ENCODE measurements at regions not wholly inside any gene's neighbourhood (a gene's known extent, or its start where the extent isn't known, plus 50 kb on each side); places are given as distances from the start of the nearest gene placed in this dataset.
"Not testable (repeated sequence)": the region's sequence is repeated elsewhere in the genome, so short reads cannot be mapped to it uniquely, and the experiment has no call there.

GRCh38 chr1:185681034-185681633, 53.1 kb upstream of the HMCN1 start:
- no peak for DNase-seq (ENCODE audit: low spot score)

DNA sequence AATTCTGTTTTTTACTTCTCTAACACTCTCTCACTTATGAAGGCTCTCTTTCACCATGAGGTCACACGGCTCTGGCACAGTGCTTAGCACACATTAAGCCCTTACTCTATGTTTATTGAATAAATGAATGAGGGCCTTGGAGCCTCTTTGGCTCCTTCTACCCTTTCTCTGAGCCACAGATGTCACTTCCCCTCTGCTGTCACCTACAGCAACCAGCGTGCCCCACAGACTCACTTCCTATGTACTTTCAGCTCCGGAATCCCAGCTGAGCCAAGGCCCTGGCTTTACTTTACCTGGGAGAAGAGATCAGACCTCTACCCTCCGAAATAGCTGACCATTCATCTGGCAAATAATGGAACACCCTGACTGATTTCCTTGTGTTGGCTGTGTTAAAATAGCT, 53.7 kb upstream of the HMCN1 start:
- DNase-seq (ENCODE audit: low spot score): no peak

- DNase-seq (ENCODE audit: low spot score): no peak
These were observed 55.0 kb upstream of the HMCN1 start for GRCh38 chr1:185679220-185679619.

DNA sequence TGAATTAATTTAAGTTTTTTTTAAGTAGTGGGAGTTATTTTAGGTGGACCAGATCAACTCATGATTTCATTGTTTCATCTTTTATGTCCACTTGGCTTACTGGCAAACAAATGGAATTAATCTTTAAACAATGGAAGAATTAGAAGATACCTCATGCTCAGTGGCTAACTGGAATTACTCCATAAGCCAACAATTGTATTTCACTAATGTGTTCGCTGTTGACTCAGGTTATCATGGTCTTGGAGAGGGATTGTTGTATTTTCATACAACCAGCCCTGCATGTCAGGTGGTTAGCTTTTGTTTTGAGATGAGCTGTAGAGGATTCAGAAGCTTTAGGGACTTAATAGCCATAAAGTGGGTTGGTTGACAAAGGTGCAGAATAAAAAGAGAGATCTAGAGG, 57.2 kb upstream of the HMCN1 start:
- no peak for DNase-seq (ENCODE audit: low spot score)

- DNase-seq (ENCODE audit: low spot score): no peak
These were observed 60.0 kb upstream of the HMCN1 start for GRCh38 chr1:185674201-185674600.

- DNase-seq (ENCODE audit: low spot score): no peak
These were observed 61.4 kb upstream of the HMCN1 start for GRCh38 chr1:185672719-185673360.

DNA sequence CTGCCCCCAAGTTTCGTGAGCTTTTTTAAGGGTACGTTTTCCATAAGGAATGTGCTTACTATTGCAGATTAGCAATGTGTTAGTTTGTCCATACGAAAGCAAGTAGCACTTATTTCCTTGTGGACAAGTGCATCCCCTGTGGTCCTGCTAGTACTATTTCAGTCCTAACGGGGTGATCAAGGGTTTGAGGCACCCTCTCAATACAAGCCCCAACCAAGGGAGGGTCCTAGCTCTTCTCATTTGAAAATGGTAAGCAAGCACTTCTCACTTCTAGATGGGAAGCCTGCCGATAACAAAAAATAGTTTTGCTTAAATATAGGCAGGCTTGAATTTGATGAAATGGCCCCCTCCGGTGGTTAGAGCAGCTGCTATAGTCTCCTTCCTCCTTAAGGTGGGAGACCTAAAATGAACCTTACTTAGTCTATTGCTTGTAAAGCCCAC, 64.0 kb upstream of the HMCN1 start:
- no peak for DNase-seq (ENCODE audit: low spot score)

GRCh38 chr1:185668013-185668412, 66.2 kb upstream of the HMCN1 start:
- DNase-seq (ENCODE audit: low spot score): no peak

- no peak for DNase-seq (ENCODE audit: low spot score)
These were observed 67.6 kb upstream of the HMCN1 start for GRCh38 chr1:185666582-185666981.

- no peak for DNase-seq (ENCODE audit: low spot score)
These were observed 70.4 kb upstream of the HMCN1 start for GRCh38 chr1:185663771-185664296.

DNA sequence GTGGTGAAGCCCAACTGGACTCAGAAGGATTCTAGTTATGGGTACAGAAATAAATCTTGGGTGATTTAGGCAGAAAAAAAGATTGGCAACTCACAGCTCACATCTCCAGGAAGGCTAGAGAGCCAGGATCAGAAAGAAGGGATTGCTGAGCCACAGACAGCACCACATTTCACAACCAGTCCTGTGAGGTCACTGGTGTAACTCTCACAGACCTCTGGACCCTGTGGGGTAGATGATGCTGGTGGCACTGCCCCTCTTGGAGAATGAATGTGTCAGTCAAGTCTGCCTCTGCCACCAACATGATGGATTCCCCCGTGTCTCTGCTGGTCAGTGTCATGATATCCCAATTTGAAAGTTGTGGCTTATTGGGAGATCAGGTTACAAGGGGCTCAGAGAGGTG, 70.9 kb upstream of the HMCN1 start:
- no peak for DNase-seq (ENCODE audit: low spot score)

DNA sequence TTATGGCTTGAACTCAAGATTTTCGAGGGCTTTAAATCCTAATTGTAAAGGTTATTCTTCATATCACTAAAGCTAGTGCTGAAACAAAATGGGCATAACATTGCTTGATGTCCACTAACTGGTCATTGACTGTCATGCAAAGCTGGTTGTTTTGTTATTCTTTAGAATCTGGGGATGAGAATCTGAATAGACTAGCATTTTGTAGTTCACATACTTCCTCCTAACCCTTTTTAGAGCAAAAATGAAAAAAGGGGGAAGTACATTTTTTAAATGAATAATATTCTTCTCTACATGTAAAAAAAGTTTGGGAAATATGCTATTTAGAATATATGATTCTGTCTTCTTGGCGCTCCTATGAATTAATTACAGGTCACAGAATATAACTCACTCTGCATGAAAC, 72.2 kb upstream of the HMCN1 start:
- no peak for DNase-seq (ENCODE audit: low spot score)

- DNase-seq (ENCODE audit: low spot score): no peak
These were observed 77.5 kb upstream of the HMCN1 start for GRCh38 chr1:185656663-185657062.

- no peak for DNase-seq (ENCODE audit: low spot score)
These were observed 79.3 kb upstream of the HMCN1 start for GRCh38 chr1:185654952-185655314.

DNA sequence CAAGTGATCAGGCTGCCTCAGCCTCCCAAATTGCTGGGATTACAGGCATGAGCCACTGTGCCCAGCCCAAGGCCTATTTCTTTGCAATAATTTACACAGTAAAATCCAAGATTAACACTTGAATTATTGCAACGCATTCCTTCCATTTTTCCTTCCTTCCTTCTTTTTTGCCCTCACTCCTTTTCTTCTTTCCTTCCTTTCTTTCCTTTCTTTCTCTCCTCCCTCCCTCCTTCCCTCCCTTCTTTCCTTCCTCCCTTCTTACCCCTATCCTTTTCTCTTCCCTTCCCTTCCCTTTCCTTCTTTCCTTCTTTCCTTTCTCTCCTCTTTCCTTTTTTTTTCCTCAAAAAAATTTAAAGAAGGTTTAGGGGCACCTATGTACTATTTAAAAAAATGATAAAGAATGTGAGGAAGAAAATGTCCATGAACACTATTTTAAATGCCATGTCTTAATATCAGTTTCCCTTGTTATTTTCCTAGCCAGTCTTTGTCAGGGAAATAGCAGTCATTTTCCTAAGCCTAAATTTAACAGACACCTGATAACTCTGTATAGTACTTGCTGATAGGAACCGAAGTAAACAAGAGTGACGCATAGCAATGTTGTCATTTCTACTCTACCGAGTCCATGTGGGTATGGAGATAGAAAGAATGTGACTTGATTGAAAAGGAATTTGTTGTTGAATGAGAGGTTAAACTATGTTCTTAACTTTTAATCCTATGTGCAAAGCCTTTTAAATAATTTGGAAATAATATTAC, 79.8 kb upstream of the HMCN1 start:
- no peak for DNase-seq (ENCODE audit: low spot score)

GRCh38 chr1:185653615-185654014, 80.6 kb upstream of the HMCN1 start:
- DNase-seq (ENCODE audit: low spot score): no peak

DNA sequence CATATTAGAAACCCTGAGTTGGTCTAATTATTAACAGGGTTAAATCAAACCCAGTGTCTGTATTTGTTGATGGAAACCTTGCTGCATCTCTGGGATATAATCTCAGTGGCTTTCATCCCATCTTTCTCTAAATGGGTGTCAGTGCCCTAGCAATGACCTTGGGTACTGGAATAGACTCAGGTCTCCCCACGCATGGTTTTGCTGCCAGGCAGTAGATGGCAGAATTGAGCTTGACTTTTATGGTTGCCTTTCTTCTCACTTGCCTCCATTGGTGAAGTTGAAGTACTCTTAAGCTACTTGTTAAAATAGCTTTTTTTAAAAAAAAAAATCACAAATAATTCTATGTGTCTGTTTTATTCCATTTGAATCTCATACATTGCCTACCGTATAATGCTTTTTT, 81.8 kb upstream of the HMCN1 start:
- DNase-seq (ENCODE audit: low spot score): no peak

GRCh38 chr1:185650602-185651230, 83.5 kb upstream of the HMCN1 start:
- DNase-seq (ENCODE audit: low spot score): no peak

DNA sequence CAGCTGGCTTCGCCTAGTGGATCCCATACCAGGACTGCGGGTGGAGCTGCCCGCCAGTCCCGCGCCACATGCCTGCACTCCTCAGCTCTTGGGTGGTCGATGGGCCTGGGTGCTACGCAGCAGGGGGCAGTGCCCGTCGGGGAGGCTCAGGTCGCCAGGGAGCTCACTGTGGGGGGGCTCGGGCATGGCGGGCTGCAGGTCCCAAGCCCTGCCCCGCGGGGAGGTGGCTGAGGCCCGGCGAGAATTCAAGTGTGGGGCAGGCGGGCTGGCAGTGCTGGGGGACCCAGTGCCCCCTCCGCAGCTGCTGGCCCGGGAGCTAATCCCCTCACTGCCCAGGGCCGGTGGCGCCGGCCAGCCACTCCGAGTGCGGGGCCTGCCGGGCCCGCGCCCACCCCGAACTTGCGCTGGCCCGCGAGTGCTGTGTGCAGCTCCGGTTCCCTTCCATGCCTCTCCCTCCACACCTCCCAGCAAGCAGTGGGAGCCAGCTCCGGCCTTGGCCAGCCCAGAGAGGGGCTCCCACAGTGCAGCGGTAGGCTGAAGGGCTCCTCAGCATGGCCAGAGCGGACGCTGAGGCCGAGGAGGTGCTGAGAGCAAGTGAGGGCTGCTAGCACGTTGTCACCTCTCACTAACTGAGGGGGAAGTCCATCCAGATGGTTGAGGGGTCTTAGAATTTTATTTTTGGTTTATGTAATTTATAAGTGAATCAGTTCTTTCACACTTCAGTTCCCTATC, 85.2 kb upstream of the HMCN1 start:
- no peak for DNase-seq (ENCODE audit: low spot score)

- DNase-seq (ENCODE audit: low spot score): not testable (repeated sequence)
These were observed 86.5 kb upstream of the HMCN1 start for GRCh38 chr1:185647597-185648267.

DNA sequence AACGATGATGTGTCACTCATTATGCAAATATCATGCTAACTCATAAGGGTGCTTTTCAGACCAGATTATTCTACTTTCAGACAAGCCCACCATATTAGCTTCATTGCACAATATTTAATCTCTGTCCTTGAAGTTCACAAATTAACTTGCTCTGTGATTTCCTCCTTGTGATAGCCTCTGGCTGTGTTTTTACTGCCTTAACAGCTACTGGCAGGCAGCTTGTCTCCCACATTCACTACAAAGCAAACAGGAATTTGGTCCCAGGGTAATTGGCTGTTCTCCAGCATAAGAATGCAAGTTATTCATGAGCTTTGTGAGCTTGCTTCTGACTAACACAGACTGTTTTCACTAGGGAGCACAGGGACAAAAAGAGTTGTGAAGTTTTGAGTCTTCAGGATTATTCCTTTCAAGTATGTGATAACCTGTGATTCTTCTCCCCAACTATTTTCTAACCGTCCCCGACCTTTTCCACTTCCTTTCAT, 87.9 kb upstream of the HMCN1 start:
- no peak for DNase-seq (ENCODE audit: low spot score)
